Caco-2 (cell line): ENCODE measurements at regions not wholly inside any gene's neighbourhood (a gene's known extent, or its start where the extent isn't known, plus 50 kb on each side); places are given as distances from the start of the nearest gene placed in this dataset.

Source experiments
- BruUV-seq: library from RNA; stranded (reverse); fragments of 400-500 nt; replicated peaks from 2 replicates; lab custom pipeline; 2021; lab: Mats Ljungman, UMichigan
- CTCF ChIA-PET: fragments of 300-600 bp; sonication (Branson Sonifier 250); formaldehyde crosslinking; loops from one replicate; lab custom pipeline; 2022; ENCODE audit warnings: antibody characterized with exemption; lab: Charles Lee
- POLR2A ChIA-PET: fragments of 300-600 bp; sonication (Branson Sonifier 250); formaldehyde crosslinking; loops from one replicate; lab custom pipeline; 2022; ENCODE audit warnings: antibody characterized with exemption; lab: Charles Lee
- DNase-seq, 2 experiments: peaks; one replicate each; pipeline versions ENCODE4 v3.0.0 to v3.0.0-alpha.2; 2020 to 2022
- H3K27me3 ChIP-seq: replicated peaks from 2 replicates; pipeline ENCODE4 v1.6.0; 2011; ENCODE audit warnings: low read length; ENCODE audit not compliant: control insufficient read depth, insufficient read depth
- H3K36me3 ChIP-seq: 2 replicates; pipeline ENCODE4 v1.5.1; 2011; ENCODE audit warnings: low read length; ENCODE audit not compliant: control insufficient read depth, insufficient read depth
- H3K4me1 ChIP-seq: fragments of 250-450 bp; sonication (Bioruptor Pico); 2 replicates; pipeline ENCODE4 v1.5.1; 2020; ENCODE audit warnings: mild to moderate bottlenecking
- H3K4me3 ChIP-seq: 2 replicates; pipeline ENCODE4 v1.5.1; 2011; ENCODE audit warnings: low read depth, mild to moderate bottlenecking, control low read depth, low read length
- H3K9me3 ChIP-seq: fragments of 250-450 bp; sonication (Bioruptor Pico); 2 replicates; pipeline ENCODE4 v1.5.1; 2020; ENCODE audit warnings: mild to moderate bottlenecking, moderate library complexity
- H3K27ac Mint-ChIP-seq: one replicate; pipeline ENCODE4 v1.8.0; 2022; ENCODE audit warnings: mixed read lengths; ENCODE audit not compliant: unreplicated experiment
- H3K27me3 Mint-ChIP-seq: one replicate; pipeline ENCODE4 v1.8.0; 2022; ENCODE audit warnings: mixed read lengths; ENCODE audit not compliant: insufficient read depth, unreplicated experiment
- H3K36me3 Mint-ChIP-seq: one replicate; pipeline ENCODE4 v1.8.0; 2022; ENCODE audit warnings: mild to moderate bottlenecking, mixed read lengths; ENCODE audit not compliant: insufficient read depth, unreplicated experiment
- H3K4me1 Mint-ChIP-seq: one replicate; pipeline ENCODE4 v1.8.0; 2022; ENCODE audit warnings: low read depth, mixed read lengths; ENCODE audit not compliant: unreplicated experiment
- H3K4me3 Mint-ChIP-seq: one replicate; pipeline ENCODE4 v1.8.0; 2022; ENCODE audit warnings: mild to moderate bottlenecking, moderate library complexity, mixed read lengths; ENCODE audit not compliant: unreplicated experiment
- H3K9me3 Mint-ChIP-seq: one replicate; pipeline ENCODE4 v1.8.0; 2022; ENCODE audit warnings: mixed read lengths; ENCODE audit not compliant: unreplicated experiment
- intact Hi-C: fragments of 100-400 bp; cut with micrococcal nuclease; formaldehyde crosslinking; loops from one replicate; pipeline ENCODE4 v1.10.0; 2022; ENCODE audit not compliant: unreplicated experiment
- TF ChIP-seq, protein P1 (sequence below), 2 experiments: fragments of 200-600 bp in 1 of 2; IDR thresholded peaks; 1 replicate in 1 of 2; 2 replicates in 1 of 2; pipeline versions ENCODE4 v1.5.1 to v1.8.0; 2011 to 2022; ENCODE audit warnings: antibody characterized with exemption in 1 of 2, control low read depth in 1 of 2, inconsistent platforms in 1 of 2, low read depth in 1 of 2, low read length in 1 of 2, mild to moderate bottlenecking in 1 of 2, moderate library complexity in 1 of 2; ENCODE audit not compliant: insufficient read depth in 1 of 2, severe bottlenecking in 1 of 2, unreplicated experiment in 1 of 2

- no peak overlapping the region for H3K4me3 ChIP-seq
- no peaks in the 10 kb centered on the region for H3K9me3 ChIP-seq
- ChIA-PET CTCF (no interaction called here), POLR2A (no interaction called here)
- no peaks in the 10 kb centered on the region for H3K4me1 ChIP-seq
- H3K4me3 Mint-ChIP-seq: no peak overlapping the region
- no peaks in the 10 kb centered on the region for H3K9me3 Mint-ChIP-seq
- H3K27ac Mint-ChIP-seq: no peak overlapping the region
- TF ChIP-seq, protein P1, sequence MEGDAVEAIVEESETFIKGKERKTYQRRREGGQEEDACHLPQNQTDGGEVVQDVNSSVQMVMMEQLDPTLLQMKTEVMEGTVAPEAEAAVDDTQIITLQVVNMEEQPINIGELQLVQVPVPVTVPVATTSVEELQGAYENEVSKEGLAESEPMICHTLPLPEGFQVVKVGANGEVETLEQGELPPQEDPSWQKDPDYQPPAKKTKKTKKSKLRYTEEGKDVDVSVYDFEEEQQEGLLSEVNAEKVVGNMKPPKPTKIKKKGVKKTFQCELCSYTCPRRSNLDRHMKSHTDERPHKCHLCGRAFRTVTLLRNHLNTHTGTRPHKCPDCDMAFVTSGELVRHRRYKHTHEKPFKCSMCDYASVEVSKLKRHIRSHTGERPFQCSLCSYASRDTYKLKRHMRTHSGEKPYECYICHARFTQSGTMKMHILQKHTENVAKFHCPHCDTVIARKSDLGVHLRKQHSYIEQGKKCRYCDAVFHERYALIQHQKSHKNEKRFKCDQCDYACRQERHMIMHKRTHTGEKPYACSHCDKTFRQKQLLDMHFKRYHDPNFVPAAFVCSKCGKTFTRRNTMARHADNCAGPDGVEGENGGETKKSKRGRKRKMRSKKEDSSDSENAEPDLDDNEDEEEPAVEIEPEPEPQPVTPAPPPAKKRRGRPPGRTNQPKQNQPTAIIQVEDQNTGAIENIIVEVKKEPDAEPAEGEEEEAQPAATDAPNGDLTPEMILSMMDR (IDR thresholded peaks at IDR 0.05; ENCODE audit: insufficient read depth in 1 of 2, low read depth in 1 of 2, low read length in 1 of 2, severe bottlenecking in 1 of 2, unreplicated experiment in 1 of 2): no peak
- H3K4me1 Mint-ChIP-seq: no peaks in the 10 kb centered on the region
- DNase-seq: no peak
- no peaks in the 10 kb centered on the region for H3K27me3 ChIP-seq
- BruUV-seq: no TSS peak
- H3K27me3 Mint-ChIP-seq: peaks cover 2% of the 10 kb centered on the region
- H3K36me3 Mint-ChIP-seq: no peaks in the 10 kb centered on the region
- intact Hi-C loops: no loop called here
- no peaks in the 10 kb centered on the region for H3K36me3 ChIP-seq
Observed at GRCh38 chr11:127564810-127565209, 564.2 kb upstream of the KIRREL3 start.

DNA sequence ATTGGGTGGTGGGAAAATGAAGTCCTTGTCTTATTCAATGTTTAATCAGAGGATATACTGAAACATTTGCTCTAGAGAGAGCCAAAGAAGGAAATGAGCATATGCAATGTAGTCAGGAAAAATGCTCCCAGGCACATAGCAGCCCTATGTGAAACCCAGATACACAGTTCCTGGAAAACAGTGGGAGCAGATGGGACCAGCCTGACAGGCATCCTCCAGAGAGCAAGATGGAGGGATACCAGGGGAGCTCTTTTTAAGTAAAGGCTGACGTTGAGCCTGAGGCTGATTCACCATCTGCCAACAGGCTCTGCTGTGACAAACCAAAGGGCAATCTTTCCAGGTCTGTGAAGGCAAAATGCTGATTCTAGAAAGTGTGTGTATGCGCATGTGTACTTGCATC is 559.4 kb upstream of the KIRREL3 start:
- no peaks in the 10 kb centered on the region for H3K9me3 ChIP-seq
- no peak for DNase-seq
- H3K36me3 ChIP-seq: no peaks in the 10 kb centered on the region
- H3K4me1 ChIP-seq: no peaks in the 10 kb centered on the region
- BruUV-seq: no TSS peak
- H3K36me3 Mint-ChIP-seq: no peaks in the 10 kb centered on the region
- H3K27ac Mint-ChIP-seq: no peak overlapping the region
- intact Hi-C loops: no loop called here
- TF ChIP-seq, protein P1 (IDR thresholded peaks at IDR 0.05; ENCODE audit: insufficient read depth in 1 of 2, low read depth in 1 of 2, low read length in 1 of 2, severe bottlenecking in 1 of 2, unreplicated experiment in 1 of 2): no peak
- ChIA-PET POLR2A (no interaction called here), CTCF (interaction anchor here (0.5 kb wide), 1 partner anchor 56 kb away, joined by 3 read pairs; no protein-coding TSS in a partner anchor)
- no peaks in the 10 kb centered on the region for H3K4me1 Mint-ChIP-seq
- H3K9me3 Mint-ChIP-seq: no peaks in the 10 kb centered on the region
- no peaks in the 10 kb centered on the region for H3K27me3 ChIP-seq
- H3K4me3 Mint-ChIP-seq: no peak overlapping the region
- no peaks in the 10 kb centered on the region for H3K27me3 Mint-ChIP-seq
- H3K4me3 ChIP-seq: no peak overlapping the region

GRCh38 chr11:127552446-127552845 is 551.9 kb upstream of the KIRREL3 start:
- no peaks in the 10 kb centered on the region for H3K9me3 Mint-ChIP-seq
- Histone ChIP-seq H3K27me3 (no peaks in the 10 kb centered on the region), H3K4me1 (no peaks in the 10 kb centered on the region), H3K9me3 (no peaks in the 10 kb centered on the region), H3K4me3 (no peak overlapping the region), H3K36me3 (no peaks in the 10 kb centered on the region)
- no peaks in the 10 kb centered on the region for H3K4me1 Mint-ChIP-seq
- TF ChIP-seq, protein P1 (IDR thresholded peaks at IDR 0.05; ENCODE audit: insufficient read depth in 1 of 2, low read depth in 1 of 2, low read length in 1 of 2, severe bottlenecking in 1 of 2, unreplicated experiment in 1 of 2): no peak
- no peaks in the 10 kb centered on the region for H3K36me3 Mint-ChIP-seq
- BruUV-seq: no TSS peak
- H3K27me3 Mint-ChIP-seq: peaks cover 8% of the 10 kb centered on the region
- H3K4me3 Mint-ChIP-seq: no peak overlapping the region
- ChIA-PET POLR2A (no interaction called here), CTCF (no interaction called here)
- no peak for DNase-seq
- intact Hi-C loops: no loop called here
- no peak overlapping the region for H3K27ac Mint-ChIP-seq
